ENCODE measurements at regions not wholly inside any gene's neighbourhood (a gene's known extent, or its start where the extent isn't known, plus 50 kb on each side); places are given as distances from the start of the nearest gene placed in this dataset.

DNA sequence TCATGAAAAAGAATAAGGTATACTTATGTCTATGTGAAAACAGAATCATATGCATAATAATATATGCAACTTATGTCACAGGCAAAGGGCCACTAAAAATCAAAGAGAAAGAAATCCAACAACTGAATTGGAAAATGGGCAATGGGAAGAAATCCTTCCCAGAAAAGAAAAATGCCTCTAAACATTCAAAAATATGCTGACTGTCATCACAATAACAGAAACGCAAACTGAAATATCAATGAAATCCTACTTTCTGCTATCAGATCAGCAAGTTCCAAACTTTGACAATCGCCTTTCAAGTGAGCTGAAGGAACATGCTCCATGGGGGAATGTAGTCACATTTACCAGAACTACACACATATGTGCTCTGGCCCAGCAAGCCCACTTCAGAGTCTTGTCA lies 99.4 kb upstream of the KLF13 start:
- DNase-seq (ENCODE audit: extremely low read depth, low read depth), result no peak

DNA sequence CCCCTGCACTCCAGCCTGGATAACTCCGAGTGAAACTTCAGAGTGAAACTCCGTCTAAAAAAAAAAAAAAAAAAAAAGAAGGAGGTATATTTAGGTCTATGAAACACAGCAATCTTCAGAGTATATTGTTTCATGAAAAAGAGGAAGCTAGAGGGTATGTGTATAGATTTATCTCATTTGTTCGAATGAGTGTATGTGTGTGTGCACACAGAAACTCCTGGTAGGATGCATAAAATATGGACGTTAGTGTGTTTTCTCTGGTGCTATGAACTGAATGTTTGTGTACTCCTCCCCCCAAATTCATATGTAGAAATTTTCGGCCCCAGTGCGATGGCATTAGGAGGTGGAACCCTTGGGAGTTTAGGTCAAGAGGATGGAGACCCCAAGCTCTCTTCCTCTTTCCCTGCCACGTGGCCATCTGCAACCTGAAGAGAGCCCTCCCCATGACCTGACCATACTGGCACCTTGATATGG lies 98.6 kb upstream of the KLF13 start:
- TF ChIP-seq, protein P1, sequence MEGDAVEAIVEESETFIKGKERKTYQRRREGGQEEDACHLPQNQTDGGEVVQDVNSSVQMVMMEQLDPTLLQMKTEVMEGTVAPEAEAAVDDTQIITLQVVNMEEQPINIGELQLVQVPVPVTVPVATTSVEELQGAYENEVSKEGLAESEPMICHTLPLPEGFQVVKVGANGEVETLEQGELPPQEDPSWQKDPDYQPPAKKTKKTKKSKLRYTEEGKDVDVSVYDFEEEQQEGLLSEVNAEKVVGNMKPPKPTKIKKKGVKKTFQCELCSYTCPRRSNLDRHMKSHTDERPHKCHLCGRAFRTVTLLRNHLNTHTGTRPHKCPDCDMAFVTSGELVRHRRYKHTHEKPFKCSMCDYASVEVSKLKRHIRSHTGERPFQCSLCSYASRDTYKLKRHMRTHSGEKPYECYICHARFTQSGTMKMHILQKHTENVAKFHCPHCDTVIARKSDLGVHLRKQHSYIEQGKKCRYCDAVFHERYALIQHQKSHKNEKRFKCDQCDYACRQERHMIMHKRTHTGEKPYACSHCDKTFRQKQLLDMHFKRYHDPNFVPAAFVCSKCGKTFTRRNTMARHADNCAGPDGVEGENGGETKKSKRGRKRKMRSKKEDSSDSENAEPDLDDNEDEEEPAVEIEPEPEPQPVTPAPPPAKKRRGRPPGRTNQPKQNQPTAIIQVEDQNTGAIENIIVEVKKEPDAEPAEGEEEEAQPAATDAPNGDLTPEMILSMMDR (IDR thresholded peaks at IDR 0.05; ENCODE audit: low read depth, low read length), result no peak
- no peak for DNase-seq (ENCODE audit: extremely low read depth, low read depth)

More for the DNA sequence above, 99.4 kb upstream of the KLF13 start:
- TF ChIP-seq, protein P1 (IDR thresholded peaks at IDR 0.05; ENCODE audit: low read depth, low read length), result no peak

DNA sequence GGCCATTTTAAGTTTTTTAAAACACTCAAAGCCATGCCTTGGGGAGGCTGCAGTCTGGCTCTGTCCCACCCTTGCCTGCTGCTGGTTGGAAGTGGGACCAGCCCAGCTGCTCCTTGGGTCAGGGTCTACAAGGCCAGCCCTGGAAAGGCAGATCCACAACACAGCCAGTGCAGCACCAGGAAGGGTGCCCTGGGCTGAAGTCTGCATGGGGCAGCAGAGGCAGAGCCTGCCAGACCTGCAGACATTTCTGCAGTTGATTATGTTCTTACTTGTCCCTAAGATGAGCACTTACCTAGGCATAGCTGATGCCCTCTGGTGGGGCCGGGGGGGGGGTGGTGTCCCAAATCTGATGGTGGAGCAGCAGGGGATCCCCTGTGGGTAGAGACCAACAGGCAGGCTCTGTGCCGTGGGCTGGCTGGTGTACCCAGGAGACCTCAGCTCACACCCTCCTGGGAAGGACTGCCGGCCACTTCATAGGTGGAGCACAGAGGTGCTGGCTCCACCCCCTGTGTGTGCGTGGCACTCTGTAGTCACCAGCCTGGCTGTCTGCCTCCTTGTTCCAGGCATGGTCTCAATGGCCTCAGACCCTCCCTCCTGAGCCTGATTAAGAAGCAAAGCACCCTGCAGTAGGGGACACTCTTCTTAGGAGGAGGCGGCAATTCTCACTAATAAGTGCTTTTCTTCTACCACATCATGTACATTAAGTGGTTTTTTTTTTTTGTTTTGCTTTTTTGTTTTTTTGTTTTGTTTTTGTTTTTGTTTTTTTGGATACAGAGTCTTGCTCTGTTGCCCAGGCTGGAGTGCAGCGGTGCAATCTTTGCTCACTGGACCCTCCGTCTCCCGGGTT lies 97.4 kb upstream of the KLF13 start:
- TF ChIP-seq, protein P1 (IDR thresholded peaks at IDR 0.05; ENCODE audit: low read depth, low read length), result no peak
- DNase-seq (ENCODE audit: extremely low read depth, low read depth), result no peak

DNA sequence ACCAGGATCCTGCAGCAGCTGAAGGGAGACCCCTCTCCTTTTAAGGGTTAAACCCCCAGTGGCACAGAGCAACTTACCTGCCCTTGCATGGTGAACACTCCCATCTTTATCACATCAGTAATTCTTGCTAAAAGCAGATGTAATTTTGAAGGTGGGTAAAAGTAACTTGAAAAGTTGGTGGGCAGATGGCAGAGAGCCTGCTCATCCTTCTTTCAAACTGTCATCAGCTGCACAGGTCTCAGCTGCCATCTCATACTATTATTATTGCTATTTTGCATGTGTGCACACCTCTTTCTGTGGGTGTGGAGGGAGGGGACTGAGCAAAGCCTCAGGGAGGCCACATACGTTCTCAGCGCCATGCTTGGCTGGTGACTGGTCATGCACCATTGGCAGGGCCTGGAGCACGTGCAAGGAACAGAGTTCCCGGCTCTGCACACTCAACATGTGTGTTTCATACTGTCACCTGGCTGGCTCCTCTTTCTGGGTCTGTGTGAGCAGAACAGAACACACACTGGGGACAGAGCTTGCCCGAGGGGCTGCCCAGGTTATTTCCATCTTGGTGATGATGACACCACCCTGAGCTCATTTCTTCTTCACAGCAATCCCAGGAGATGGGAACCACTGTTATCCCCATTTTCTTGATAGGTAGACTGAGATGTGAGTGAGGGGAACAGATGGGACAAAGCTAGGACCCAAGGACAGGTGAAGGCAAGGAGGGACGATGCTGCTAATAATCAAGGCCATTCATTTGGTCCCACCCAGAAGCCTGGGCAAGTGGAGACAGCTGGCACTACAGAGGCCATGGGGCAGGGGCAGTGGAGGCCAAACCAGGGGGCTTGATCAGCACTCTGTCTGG lies 95.8 kb upstream of the KLF13 start:
- TF ChIP-seq, protein P1 (IDR thresholded peaks at IDR 0.05; ENCODE audit: low read depth, low read length), result no peak
- no peak for DNase-seq (ENCODE audit: extremely low read depth, low read depth)

DNA sequence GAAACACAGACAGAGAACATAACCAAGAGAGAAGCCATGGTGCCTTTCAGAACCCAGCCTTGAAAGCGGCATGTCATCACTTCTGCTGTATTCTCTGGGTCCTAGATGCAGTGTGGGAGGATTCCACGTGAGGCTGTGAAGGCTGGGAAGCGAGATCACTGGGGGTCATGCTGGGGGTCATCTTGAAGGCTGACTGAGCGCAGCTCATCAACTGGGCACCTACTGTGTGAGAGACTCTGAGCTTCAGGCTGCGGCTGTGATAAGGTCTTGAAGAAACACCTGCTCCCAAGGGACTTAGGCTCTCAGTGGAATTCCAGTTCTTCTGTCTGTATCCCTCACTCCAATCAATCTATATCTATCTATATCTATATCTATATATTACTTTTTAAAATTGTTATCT lies 91.8 kb upstream of the KLF13 start:
- no peak for DNase-seq (ENCODE audit: extremely low read depth, low read depth)
- TF ChIP-seq, protein P1 (IDR thresholded peaks at IDR 0.05; ENCODE audit: low read depth, low read length), result no peak

DNA sequence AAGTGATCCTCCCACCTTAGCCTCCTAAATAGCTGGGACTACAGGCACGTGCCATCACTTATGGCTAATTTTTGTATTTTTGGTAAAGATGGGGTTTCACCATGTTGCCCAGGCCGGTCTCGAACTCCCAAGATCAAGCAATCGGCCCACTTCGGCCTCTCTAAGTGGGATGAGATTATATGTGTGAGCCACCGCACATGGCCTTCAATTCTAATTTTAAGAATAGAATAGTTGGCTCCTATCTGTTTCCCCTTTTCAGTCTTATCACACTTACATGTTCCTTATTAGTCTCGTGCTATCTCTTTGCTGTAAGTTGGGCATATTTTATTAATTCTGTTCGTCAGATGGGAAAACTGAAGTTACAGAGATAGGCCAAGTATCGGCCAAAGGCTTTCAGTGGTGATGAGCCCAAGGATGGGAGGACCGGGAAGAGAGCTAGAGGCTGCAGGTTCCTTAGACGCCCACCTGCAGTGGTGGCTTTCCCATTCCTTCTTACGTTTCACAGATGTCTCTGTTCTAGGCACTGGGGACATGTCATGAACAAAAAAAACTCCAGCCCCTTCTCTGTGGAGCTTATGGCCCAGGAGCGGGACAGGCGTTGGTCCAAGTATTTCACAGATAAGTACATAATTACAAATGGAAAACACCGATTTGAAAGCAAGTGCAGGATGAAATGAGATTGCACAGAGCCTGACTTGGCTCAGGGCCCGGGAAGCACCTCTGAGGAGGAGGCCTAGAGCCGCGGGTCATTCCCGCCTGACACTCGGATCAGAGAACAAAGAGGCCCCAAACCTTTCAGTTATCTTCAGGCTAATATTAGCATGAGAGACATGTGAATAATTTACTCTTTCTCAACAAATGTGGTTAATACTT lies 91.1 kb upstream of the KLF13 start:
- TF ChIP-seq, protein P1 (IDR thresholded peaks at IDR 0.05; ENCODE audit: low read depth, low read length), result no peak
- DNase-seq (ENCODE audit: extremely low read depth, low read depth), result no peak

Measured in AG09319 (cell line).